NB4 (cell line): ENCODE measurements at regions not wholly inside any gene's neighbourhood (a gene's known extent, or its start where the extent isn't known, plus 50 kb on each side); places are given as distances from the start of the nearest gene placed in this dataset.

ENCODE experiments used
- DNase-seq: peaks from one replicate; pipeline ENCODE4 v3.0.0; 2010; ENCODE audit warnings: low read depth
- H3K4me3 ChIP-seq: one replicate; pipeline ENCODE4 v1.5.1; 2011; ENCODE audit warnings: mild to moderate bottlenecking, low read depth, low read length, moderate library complexity
- MYC ChIP-seq: IDR thresholded peaks from 2 replicates; pipeline ENCODE4 v1.6.1; 2011; ENCODE audit warnings: low read depth, low read length
- POLR2A ChIP-seq: IDR thresholded peaks from 2 replicates; pipeline ENCODE4 v1.6.1; 2011; ENCODE audit warnings: mild to moderate bottlenecking; ENCODE audit not compliant: insufficient read length; ENCODE audit errors: extremely low read depth
- TF ChIP-seq, protein P1 (sequence below): IDR thresholded peaks from one replicate; pipeline ENCODE4 v1.5.1; 2012; ENCODE audit warnings: low read depth, low read length
- TF ChIP-seq, protein P2 (sequence below): IDR thresholded peaks from 2 replicates; pipeline ENCODE4 v1.6.1; 2011; ENCODE audit warnings: low read depth, low read length

DNA sequence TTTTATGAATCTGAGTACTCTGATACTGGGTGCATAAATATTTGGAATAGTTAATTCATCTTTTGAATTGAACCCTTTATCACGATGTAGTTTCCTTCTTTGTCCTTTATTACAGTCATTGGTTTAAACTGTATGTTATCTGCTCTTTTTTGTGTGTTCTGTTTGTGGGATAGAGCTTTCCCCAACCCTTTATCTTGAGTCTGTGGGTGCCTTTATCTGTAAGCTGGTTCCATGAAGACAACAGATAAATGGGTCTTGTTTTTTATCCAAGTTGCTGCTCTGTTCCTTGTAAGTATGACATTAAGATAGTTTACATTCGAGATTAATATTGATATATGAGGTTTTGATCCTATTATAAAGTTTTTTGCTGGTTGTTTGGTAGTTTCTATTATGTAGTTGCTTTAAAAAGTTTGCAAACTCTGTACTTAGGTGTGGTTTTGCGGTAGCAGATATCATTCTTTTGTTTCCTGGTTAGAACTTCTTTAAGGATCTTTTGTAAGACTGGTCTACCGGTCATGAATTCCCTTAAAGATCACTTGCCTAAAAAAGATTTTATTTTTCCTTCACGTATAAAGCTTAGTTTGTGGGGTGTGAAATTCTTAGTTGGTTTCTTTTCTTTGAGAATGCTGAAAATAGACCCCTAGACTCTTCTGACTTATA is 1451.3 kb upstream of the SLC39A10 start:
- no peak overlapping the region for H3K4me3 ChIP-seq
- TF ChIP-seq MYC (no peak), POLR2A (no peak)
- TF ChIP-seq, protein P1, sequence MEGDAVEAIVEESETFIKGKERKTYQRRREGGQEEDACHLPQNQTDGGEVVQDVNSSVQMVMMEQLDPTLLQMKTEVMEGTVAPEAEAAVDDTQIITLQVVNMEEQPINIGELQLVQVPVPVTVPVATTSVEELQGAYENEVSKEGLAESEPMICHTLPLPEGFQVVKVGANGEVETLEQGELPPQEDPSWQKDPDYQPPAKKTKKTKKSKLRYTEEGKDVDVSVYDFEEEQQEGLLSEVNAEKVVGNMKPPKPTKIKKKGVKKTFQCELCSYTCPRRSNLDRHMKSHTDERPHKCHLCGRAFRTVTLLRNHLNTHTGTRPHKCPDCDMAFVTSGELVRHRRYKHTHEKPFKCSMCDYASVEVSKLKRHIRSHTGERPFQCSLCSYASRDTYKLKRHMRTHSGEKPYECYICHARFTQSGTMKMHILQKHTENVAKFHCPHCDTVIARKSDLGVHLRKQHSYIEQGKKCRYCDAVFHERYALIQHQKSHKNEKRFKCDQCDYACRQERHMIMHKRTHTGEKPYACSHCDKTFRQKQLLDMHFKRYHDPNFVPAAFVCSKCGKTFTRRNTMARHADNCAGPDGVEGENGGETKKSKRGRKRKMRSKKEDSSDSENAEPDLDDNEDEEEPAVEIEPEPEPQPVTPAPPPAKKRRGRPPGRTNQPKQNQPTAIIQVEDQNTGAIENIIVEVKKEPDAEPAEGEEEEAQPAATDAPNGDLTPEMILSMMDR, result no peak
- TF ChIP-seq, protein P2, sequence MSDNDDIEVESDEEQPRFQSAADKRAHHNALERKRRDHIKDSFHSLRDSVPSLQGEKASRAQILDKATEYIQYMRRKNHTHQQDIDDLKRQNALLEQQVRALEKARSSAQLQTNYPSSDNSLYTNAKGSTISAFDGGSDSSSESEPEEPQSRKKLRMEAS, result no peak
- no peak for DNase-seq

DNA sequence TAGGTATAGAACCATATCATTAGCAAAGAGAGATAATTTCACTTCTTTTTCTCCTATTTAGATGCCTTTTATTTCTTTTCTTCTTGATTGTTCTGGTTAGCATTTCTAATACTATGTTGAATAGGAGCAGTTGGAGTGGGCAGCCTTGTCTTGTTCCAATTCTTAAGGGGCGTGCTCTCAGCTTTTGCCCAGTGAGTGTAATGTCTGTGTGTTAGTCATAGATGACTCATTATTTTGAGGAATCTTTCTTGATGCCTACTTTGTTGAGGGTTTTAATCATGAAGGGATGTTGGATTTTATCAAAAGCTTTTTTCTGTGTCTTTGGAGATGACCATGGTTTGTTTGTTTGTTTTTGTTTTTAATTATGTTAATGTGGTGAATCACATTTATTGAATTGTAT is 1453.1 kb upstream of the SLC39A10 start:
- no peak overlapping the region for H3K4me3 ChIP-seq
- peak; percentile 7 for DNase-seq
- TF ChIP-seq MYC (no peak), POLR2A (no peak)
- TF ChIP-seq, protein P1, result no peak
- TF ChIP-seq, protein P2, result no peak

DNA sequence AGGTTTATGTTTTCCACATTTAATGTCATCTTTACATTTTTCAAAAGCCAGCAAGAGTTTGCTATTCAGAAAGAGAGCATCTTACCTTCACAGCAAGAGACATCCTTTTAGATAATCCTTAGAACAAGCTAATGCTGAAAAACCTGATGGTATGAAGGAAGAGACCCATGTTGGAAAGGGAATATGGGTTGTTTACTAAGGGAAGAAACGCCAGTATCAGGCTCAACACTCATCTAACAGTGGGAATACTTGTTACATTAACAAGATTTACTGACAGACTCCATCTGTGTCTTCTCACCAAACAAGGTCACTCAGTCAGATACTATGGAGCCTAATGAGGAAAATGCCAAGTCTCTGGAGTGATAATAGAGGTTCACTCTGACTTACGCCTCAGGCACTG is 1474.1 kb upstream of the SLC39A10 start:
- DNase-seq, result no peak

DNA sequence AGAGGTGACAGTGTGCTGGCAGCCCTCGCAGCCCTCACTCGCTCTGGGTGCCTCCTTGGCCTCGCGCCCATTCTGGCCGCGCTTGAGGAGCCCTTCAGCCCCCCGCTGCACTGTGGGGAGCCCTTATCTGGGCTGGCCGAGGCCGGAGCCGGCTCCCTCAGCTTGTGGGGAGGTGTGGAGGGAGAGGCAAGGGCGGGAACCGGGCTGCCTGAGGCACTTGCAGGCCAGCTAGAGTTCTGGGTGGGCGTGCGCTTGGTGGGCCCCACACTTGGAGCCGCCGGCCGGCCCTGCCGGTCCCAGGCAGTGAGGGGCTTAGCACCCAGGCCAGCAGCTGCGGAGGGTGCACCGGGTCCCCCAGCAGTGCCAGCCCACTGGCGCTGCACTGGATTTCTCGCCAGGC is 1480.9 kb upstream of the SLC39A10 start:
- no peak overlapping the region for H3K4me3 ChIP-seq
- TF ChIP-seq POLR2A, result no peak
- no peak for TF ChIP-seq MYC
- TF ChIP-seq, protein P1, result no peak
- TF ChIP-seq, protein P2, result no peak
- no peak for DNase-seq

More for the DNA sequence above, 1474.1 kb upstream of the SLC39A10 start:
- TF ChIP-seq POLR2A (no peak), MYC (no peak)
- TF ChIP-seq, protein P1, result no peak
- TF ChIP-seq, protein P2, result no peak
- H3K4me3 ChIP-seq, result no peak overlapping the region

DNA sequence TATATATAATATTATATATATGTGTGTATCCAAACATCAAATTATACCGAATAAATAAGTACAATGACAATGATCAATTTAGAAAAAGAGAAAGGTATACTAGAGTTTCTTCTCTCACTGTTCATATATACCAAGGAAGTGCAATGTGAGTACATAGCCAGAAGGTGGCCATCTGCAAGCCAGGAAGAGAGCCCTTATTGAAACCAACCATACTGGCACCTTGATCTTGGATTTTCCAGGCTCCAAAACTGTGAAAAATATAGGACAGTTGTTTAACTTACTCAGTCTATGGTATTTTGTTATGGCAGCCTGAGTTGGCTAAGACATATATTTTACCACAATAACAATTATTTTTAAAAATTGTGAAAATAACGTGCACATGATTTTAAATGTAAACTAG is 1490.2 kb upstream of the SLC39A10 start:
- H3K4me3 ChIP-seq, result no peak overlapping the region
- DNase-seq, result peak; percentile 38
- no peak for TF ChIP-seq POLR2A
- TF ChIP-seq, protein P1, result peak; percentile 56

DNA sequence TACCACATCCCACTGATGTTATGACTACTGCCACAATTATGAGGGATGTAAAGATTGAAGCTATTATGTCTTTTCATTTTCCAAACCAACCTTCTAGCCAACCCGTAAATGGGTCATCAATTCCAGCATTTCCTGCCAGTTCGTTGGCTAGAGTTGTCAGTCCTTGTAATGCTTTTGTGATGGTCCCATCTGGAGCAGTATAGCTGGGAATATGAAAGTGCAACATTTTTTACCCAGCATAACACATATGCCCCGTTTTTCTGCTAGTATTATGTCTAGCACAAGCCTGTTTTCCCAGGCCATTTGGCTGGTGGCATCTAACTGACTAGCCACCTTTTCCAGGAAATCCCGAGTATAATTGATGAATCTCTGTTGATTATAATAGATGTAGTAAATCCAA is 1501.6 kb upstream of the SLC39A10 start:
- no peak for DNase-seq
- TF ChIP-seq POLR2A, result no peak
- no peak for TF ChIP-seq MYC
- TF ChIP-seq, protein P1, result no peak
- TF ChIP-seq, protein P2, result no peak
- H3K4me3 ChIP-seq, result no peak overlapping the region
